Upper lobe of left lung (tissue), 4 donors: ENCODE measurements at regions not wholly inside any gene's neighbourhood (a gene's known extent, or its start where the extent isn't known, plus 50 kb on each side); places are given as distances from the start of the nearest gene placed in this dataset.

ENCODE experiments used
- POLR2A ChIP-seq, 4 donors: fragments of 450-650 bp; IDR thresholded peaks; one replicate each; pipeline ENCODE4 v1.5.1; 2016 to 2017; ENCODE audit warnings: antibody characterized with exemption in 4 of 4, mild to moderate bottlenecking in 2 of 4
- POLR2AphosphoS5 ChIP-seq, 2 donors: sonication (generic); formaldehyde crosslinking; IDR thresholded peaks; one replicate each; pipeline ENCODE4 v1.5.1; 2017; ENCODE audit warnings: antibody characterized with exemption in 2 of 2
- TF ChIP-seq, protein P1 (sequence below), 6 experiments: fragments of 450-650 bp in 4 of 6; fragments of 200-600 bp in 2 of 6; sonication (generic) in 2 of 6; IDR thresholded peaks; one replicate each; pipeline ENCODE4 v1.5.1; 2016 to 2019; ENCODE audit warnings: antibody characterized with exemption in 6 of 6

DNA sequence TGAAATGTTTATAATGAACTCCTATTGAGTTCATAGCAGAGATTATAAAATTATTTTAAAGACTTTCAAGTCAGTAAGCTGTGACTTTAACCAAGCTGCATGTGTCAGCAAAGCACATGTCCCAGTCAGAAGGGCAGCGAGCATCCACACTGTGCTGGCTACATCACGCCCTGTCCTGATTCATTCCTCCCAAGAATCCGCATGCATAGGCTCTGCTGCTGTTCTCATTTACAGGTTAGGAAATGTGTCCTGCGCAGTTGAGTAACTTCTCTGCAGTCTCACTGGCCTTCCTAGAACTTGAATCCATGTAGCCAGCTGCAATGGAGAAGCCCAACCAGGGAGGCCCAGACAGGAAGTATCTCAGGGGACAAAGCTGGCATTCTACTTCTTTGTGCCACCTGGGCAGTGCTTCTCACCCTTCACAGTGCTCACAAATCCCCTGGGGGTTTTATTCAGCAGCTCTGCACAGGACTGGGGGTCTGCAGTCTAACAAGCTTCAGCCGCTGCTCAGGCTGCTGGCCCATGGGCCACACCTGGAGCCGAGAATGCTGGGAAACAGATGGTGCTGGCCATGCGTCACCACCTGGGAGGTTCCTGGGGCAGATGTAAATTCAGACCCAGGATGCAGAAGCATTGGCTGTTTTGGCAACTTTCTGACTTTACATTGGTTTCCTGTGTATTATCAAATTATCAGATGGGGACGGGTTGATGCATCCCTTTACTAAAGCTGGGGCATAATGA, 192.8 kb upstream of the GDF10 start:
- TF ChIP-seq, protein P1, sequence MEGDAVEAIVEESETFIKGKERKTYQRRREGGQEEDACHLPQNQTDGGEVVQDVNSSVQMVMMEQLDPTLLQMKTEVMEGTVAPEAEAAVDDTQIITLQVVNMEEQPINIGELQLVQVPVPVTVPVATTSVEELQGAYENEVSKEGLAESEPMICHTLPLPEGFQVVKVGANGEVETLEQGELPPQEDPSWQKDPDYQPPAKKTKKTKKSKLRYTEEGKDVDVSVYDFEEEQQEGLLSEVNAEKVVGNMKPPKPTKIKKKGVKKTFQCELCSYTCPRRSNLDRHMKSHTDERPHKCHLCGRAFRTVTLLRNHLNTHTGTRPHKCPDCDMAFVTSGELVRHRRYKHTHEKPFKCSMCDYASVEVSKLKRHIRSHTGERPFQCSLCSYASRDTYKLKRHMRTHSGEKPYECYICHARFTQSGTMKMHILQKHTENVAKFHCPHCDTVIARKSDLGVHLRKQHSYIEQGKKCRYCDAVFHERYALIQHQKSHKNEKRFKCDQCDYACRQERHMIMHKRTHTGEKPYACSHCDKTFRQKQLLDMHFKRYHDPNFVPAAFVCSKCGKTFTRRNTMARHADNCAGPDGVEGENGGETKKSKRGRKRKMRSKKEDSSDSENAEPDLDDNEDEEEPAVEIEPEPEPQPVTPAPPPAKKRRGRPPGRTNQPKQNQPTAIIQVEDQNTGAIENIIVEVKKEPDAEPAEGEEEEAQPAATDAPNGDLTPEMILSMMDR (IDR thresholded peaks at IDR 0.05), result no peak
- TF ChIP-seq POLR2AphosphoS5 (IDR thresholded peaks at IDR 0.05) (no peak), POLR2A (IDR thresholded peaks at IDR 0.05) (no peak)
